SU-DHL-6 (cell line): ENCODE measurements at regions not wholly inside any gene's neighbourhood (a gene's known extent, or its start where the extent isn't known, plus 50 kb on each side); places are given as distances from the start of the nearest gene placed in this dataset.

Experiments
- EZH2phosphoT487 ChIP-seq: fragments of 200-600 bp; sonication (generic), shearing (Covaris generic); conservative IDR thresholded peaks from 2 replicates; pipeline ENCODE4 v1.6.1; 2018; ENCODE audit warnings: mild to moderate bottlenecking, antibody characterized with exemption, low read length, moderate library complexity, mixed read lengths
- TF ChIP-seq, protein P1 (sequence below): fragments of 200-600 bp; sonication (generic); IDR thresholded peaks from one replicate; pipeline ENCODE4 v1.5.1; 2017; ENCODE audit warnings: antibody characterized with exemption, mild to moderate bottlenecking, low read length, moderate library complexity; ENCODE audit not compliant: insufficient read depth, poor library complexity, severe bottlenecking

GRCh38 chr2:64845273-64845905, 143.8 kb upstream of the SLC1A4 start:
- TF ChIP-seq, protein P1, sequence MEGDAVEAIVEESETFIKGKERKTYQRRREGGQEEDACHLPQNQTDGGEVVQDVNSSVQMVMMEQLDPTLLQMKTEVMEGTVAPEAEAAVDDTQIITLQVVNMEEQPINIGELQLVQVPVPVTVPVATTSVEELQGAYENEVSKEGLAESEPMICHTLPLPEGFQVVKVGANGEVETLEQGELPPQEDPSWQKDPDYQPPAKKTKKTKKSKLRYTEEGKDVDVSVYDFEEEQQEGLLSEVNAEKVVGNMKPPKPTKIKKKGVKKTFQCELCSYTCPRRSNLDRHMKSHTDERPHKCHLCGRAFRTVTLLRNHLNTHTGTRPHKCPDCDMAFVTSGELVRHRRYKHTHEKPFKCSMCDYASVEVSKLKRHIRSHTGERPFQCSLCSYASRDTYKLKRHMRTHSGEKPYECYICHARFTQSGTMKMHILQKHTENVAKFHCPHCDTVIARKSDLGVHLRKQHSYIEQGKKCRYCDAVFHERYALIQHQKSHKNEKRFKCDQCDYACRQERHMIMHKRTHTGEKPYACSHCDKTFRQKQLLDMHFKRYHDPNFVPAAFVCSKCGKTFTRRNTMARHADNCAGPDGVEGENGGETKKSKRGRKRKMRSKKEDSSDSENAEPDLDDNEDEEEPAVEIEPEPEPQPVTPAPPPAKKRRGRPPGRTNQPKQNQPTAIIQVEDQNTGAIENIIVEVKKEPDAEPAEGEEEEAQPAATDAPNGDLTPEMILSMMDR: no peak
- TF ChIP-seq EZH2phosphoT487: no peak
